WERI-Rb-1 (cell line): ENCODE measurements at regions not wholly inside any gene's neighbourhood (a gene's known extent, or its start where the extent isn't known, plus 50 kb on each side); places are given as distances from the start of the nearest gene placed in this dataset.

ENCODE experiments used
- DNase-seq: peaks from one replicate; pipeline ENCODE4 v3.0.0-alpha.2; 2020
- H3K27ac ChIP-seq: fragments of 250-450 bp; sonication (Bioruptor Pico); 2 replicates; pipeline ENCODE4 v1.5.1; 2020; ENCODE audit warnings: mild to moderate bottlenecking, moderate library complexity
- H3K27me3 ChIP-seq: fragments of 250-450 bp; sonication (Bioruptor Pico); 2 replicates; pipeline ENCODE4 v1.5.1; 2021; ENCODE audit warnings: mild to moderate bottlenecking, low read depth, moderate library complexity; ENCODE audit not compliant: insufficient read depth, severe bottlenecking
- H3K36me3 ChIP-seq: fragments of 250-450 bp; sonication (Bioruptor Pico); 2 replicates; pipeline ENCODE4 v1.5.1; 2020; ENCODE audit warnings: mild to moderate bottlenecking, moderate library complexity
- H3K4me3 ChIP-seq: 2 replicates; pipeline ENCODE4 v1.5.1; 2011; ENCODE audit warnings: low read depth, mild to moderate bottlenecking, control low read depth, low read length
- H3K9me3 ChIP-seq: fragments of 250-450 bp; sonication (Bioruptor Pico); 2 replicates; pipeline ENCODE4 v1.5.1; 2021; ENCODE audit warnings: mild to moderate bottlenecking, moderate library complexity; ENCODE audit not compliant: severe bottlenecking
- TF ChIP-seq, protein P1 (sequence below): IDR thresholded peaks from 2 replicates; pipeline ENCODE4 v1.5.1; 2011; ENCODE audit warnings: low read depth, mild to moderate bottlenecking, control low read depth, inconsistent platforms, low read length

GRCh38 chr6:163720460-163721235 is 306.1 kb downstream of the QKI start:
- Histone ChIP-seq H3K27ac (no peak overlapping the region), H3K9me3 (no peaks in the 10 kb centered on the region), H3K27me3 (no peaks in the 10 kb centered on the region), H3K36me3 (no peaks in the 10 kb centered on the region), H3K4me3 (no peak overlapping the region)
- TF ChIP-seq, protein P1, sequence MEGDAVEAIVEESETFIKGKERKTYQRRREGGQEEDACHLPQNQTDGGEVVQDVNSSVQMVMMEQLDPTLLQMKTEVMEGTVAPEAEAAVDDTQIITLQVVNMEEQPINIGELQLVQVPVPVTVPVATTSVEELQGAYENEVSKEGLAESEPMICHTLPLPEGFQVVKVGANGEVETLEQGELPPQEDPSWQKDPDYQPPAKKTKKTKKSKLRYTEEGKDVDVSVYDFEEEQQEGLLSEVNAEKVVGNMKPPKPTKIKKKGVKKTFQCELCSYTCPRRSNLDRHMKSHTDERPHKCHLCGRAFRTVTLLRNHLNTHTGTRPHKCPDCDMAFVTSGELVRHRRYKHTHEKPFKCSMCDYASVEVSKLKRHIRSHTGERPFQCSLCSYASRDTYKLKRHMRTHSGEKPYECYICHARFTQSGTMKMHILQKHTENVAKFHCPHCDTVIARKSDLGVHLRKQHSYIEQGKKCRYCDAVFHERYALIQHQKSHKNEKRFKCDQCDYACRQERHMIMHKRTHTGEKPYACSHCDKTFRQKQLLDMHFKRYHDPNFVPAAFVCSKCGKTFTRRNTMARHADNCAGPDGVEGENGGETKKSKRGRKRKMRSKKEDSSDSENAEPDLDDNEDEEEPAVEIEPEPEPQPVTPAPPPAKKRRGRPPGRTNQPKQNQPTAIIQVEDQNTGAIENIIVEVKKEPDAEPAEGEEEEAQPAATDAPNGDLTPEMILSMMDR: no peak
- no peak for DNase-seq

DNA sequence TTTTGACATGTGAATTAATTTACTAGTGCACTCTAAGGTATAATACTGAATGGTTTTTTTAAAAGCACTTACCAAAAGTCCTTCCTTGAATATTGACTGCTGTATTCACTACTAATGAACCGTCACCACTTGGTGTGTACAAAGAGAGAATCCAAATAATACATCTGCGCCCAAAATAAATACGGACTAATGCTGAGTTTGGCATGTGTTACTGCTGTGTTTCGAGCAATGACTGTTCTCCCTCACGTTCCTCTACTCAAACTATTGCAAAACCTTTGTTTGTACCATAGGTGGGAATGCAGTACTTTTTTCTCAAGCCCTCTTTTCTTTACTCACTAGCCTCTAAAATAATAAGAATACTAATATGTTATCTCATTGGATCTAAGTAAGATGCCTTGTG is 305.5 kb downstream of the QKI start:
- Histone ChIP-seq H3K27ac (no peak overlapping the region), H3K36me3 (no peaks in the 10 kb centered on the region), H3K4me3 (no peak overlapping the region), H3K9me3 (no peaks in the 10 kb centered on the region), H3K27me3 (no peaks in the 10 kb centered on the region)
- no peak for DNase-seq
- TF ChIP-seq, protein P1: no peak

GRCh38 chr6:163719028-163719742 is 304.7 kb downstream of the QKI start:
- Histone ChIP-seq H3K27me3 (no peaks in the 10 kb centered on the region), H3K27ac (no peak overlapping the region), H3K9me3 (no peaks in the 10 kb centered on the region), H3K36me3 (no peaks in the 10 kb centered on the region), H3K4me3 (no peak overlapping the region)
- TF ChIP-seq, protein P1: no peak
- no peak for DNase-seq

DNA sequence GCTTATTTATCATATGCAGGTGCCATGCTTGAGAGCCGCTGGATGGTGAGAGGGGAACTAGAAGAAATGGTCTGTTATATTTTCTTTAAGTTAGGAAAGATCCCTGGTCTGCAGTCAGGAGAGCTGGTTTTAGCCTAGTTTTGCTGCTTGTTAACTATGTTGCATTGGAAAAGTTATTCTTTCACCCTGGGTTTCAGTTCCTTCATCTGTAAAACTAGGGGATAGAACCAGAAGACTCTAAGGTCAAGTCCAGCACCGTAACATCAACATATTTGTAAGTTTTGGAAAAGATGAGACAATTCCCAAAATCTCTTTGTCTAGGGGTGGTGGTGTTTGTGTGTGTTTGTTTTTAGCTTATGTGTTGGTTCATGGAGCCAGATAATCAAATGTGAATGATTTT is 304.0 kb downstream of the QKI start:
- no peaks in the 10 kb centered on the region for H3K27me3 ChIP-seq

DNA sequence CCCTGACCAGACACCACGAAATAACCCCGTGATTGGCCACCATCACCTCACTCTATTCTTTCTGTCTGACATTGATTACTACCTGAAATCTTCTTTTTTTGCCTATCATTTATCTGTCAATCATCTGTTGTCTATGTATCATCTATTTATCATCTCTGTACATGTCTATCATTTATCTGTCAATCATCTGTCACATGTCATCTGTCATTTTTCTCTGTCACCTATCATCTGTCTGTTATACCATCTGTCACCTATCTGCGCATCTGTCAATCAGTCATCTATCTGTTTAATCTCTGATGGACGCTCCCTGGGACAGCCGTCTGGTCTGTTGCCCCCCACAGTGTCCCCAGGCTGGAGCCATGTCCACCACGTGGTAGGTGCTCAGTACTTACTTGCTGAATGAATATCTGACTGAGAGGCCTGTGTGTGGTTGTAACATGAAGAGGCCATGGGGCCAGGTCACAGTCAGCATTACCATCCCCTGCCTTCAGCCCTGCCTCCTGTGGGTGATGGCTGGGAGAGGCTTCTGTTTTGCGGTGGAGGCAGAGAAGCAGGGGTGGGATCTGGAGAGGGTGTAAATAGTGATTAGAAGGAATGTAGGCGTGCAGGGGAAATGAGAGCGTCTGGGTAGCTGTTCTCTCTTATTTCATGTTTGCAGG is 302.7 kb downstream of the QKI start:
- Histone ChIP-seq H3K27ac (no peak overlapping the region), H3K4me3 (no peak overlapping the region), H3K9me3 (no peaks in the 10 kb centered on the region), H3K36me3 (no peaks in the 10 kb centered on the region), H3K27me3 (no peaks in the 10 kb centered on the region)
- no peak for DNase-seq
- TF ChIP-seq, protein P1: no peak

More for the DNA sequence above, 304.0 kb downstream of the QKI start:
- H3K9me3 ChIP-seq: no peaks in the 10 kb centered on the region
- no peaks in the 10 kb centered on the region for H3K36me3 ChIP-seq
- DNase-seq: no peak
- TF ChIP-seq, protein P1: no peak
- H3K4me3 ChIP-seq: no peak overlapping the region
- no peak overlapping the region for H3K27ac ChIP-seq
